ENCODE measurements at regions not wholly inside any gene's neighbourhood (a gene's known extent, or its start where the extent isn't known, plus 50 kb on each side); places are given as distances from the start of the nearest gene placed in this dataset.

DNA sequence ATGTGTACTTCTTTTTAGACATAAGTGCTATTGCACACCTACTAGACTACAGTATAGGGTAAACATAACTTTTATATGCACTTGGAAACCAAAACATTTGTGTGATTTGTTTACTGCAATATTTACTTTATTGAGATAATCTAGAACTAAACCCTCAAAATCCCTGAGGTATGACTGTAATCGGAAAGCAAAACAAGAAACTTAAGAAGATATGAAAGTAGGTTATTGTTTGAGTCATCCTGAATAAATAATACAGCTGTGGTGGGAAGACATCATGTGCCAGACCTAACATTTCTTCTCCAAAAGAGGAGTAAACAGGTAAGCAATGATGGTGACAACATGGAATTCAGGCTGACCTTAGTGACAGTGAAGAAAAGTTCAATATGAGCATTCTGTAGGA lies 765.5 kb downstream of the OTOL1 start:
- no peak for TF ChIP-seq ZFY (CRISPR knock-in tag; IDR thresholded peaks at IDR 0.05)
- TF ChIP-seq, protein P1, sequence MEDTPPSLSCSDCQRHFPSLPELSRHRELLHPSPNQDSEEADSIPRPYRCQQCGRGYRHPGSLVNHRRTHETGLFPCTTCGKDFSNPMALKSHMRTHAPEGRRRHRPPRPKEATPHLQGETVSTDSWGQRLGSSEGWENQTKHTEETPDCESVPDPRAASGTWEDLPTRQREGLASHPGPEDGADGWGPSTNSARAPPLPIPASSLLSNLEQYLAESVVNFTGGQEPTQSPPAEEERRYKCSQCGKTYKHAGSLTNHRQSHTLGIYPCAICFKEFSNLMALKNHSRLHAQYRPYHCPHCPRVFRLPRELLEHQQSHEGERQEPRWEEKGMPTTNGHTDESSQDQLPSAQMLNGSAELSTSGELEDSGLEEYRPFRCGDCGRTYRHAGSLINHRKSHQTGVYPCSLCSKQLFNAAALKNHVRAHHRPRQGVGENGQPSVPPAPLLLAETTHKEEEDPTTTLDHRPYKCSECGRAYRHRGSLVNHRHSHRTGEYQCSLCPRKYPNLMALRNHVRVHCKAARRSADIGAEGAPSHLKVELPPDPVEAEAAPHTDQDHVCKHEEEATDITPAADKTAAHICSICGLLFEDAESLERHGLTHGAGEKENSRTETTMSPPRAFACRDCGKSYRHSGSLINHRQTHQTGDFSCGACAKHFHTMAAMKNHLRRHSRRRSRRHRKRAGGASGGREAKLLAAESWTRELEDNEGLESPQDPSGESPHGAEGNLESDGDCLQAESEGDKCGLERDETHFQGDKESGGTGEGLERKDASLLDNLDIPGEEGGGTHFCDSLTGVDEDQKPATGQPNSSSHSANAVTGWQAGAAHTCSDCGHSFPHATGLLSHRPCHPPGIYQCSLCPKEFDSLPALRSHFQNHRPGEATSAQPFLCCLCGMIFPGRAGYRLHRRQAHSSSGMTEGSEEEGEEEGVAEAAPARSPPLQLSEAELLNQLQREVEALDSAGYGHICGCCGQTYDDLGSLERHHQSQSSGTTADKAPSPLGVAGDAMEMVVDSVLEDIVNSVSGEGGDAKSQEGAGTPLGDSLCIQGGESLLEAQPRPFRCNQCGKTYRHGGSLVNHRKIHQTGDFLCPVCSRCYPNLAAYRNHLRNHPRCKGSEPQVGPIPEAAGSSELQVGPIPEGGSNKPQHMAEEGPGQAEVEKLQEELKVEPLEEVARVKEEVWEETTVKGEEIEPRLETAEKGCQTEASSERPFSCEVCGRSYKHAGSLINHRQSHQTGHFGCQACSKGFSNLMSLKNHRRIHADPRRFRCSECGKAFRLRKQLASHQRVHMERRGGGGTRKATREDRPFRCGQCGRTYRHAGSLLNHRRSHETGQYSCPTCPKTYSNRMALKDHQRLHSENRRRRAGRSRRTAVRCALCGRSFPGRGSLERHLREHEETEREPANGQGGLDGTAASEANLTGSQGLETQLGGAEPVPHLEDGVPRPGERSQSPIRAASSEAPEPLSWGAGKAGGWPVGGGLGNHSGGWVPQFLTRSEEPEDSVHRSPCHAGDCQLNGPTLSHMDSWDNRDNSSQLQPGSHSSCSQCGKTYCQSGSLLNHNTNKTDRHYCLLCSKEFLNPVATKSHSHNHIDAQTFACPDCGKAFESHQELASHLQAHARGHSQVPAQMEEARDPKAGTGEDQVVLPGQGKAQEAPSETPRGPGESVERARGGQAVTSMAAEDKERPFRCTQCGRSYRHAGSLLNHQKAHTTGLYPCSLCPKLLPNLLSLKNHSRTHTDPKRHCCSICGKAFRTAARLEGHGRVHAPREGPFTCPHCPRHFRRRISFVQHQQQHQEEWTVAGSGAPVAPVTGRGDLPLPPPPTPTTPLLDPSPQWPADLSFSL (CRISPR knock-in tag; IDR thresholded peaks at IDR 0.05) = no peak
- TF ChIP-seq IRX3 (CRISPR knock-in tag; IDR thresholded peaks at IDR 0.05; ENCODE audit: borderline replicate concordance, low read depth) = no peak
- TF ChIP-seq HNRNPUL1 (IDR thresholded peaks at IDR 0.05; ENCODE audit: low read depth, low read length) = no peak
- no peak for TF ChIP-seq DMAP1 (CRISPR knock-in tag; IDR thresholded peaks at IDR 0.05)
- TF ChIP-seq SP1 (IDR thresholded peaks at IDR 0.05) = no peak
- TF ChIP-seq SP1 (CRISPR knock-in tag; IDR thresholded peaks at IDR 0.05) = no peak
- TF ChIP-seq, protein P2, sequence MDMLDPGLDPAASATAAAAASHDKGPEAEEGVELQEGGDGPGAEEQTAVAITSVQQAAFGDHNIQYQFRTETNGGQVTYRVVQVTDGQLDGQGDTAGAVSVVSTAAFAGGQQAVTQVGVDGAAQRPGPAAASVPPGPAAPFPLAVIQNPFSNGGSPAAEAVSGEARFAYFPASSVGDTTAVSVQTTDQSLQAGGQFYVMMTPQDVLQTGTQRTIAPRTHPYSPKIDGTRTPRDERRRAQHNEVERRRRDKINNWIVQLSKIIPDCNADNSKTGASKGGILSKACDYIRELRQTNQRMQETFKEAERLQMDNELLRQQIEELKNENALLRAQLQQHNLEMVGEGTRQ (IDR thresholded peaks at IDR 0.05; ENCODE audit: low read depth, low read length) = no peak
- TF ChIP-seq, protein P2 (CRISPR knock-in tag; IDR thresholded peaks at IDR 0.05; ENCODE audit: borderline replicate concordance) = no peak
- no peak for TF ChIP-seq ETV6 (CRISPR knock-in tag; conservative IDR thresholded peaks at IDR 0.05)
- no peak for TF ChIP-seq HNRNPLL (IDR thresholded peaks at IDR 0.05; ENCODE audit: low read depth, low read length, poor library complexity, severe bottlenecking)
- no peak for TF ChIP-seq KDM5A (IDR thresholded peaks at IDR 0.05; ENCODE audit: borderline replicate concordance, low read length)
- intact Hi-C loops (cut with micrococcal nuclease; ENCODE audit: unreplicated experiment) = no loop called here
- BruUV-seq (replicated peaks) = no TSS peak
- ChIA-PET CTCF (ENCODE audit: low intra/inter-chr PET ratio, low total read pairs) (no interaction called here), POLR2A (no interaction called here)
- Histone ChIP-seq H3K4me3 (replicated peaks in 1 of 3; ENCODE audit: insufficient read depth in 1 of 3, low read depth in 2 of 3, low read length in 3 of 3) (no peak overlapping the region), H3K4me1 (ENCODE audit: insufficient read depth, low read length) (no peaks in the 10 kb centered on the region), H3K27ac (ENCODE audit: extremely low read length, insufficient read depth, low read length) (no peak overlapping the region), H3K27me3 (ENCODE audit: control insufficient read depth in 1 of 2, insufficient read depth in 2 of 2, low read length in 2 of 2) (no peaks in the 10 kb centered on the region), H2AFZ (ENCODE audit: low read length) (no peak overlapping the region), H3K4me2 (ENCODE audit: low read depth, low read length) (no peak overlapping the region), H3K79me2 (ENCODE audit: insufficient read depth, low read length) (no peaks in the 10 kb centered on the region), H3K9ac (ENCODE audit: insufficient read depth, low read depth, low read length) (no peak overlapping the region), H3K9me3 (ENCODE audit: low read length) (no peaks in the 10 kb centered on the region), H4K20me1 (ENCODE audit: insufficient read depth, low read length) (no peaks in the 10 kb centered on the region), H3K36me3 (replicated peaks in 1 of 2; ENCODE audit: control insufficient read depth in 1 of 2, insufficient read depth in 2 of 2, low read length in 2 of 2) (no peaks in the 10 kb centered on the region)
- DNase-seq (ENCODE audit: low spot score) = no peak
- in situ Hi-C loops (cut with HindIII; ENCODE audit: extremely low pct_ligation_motif_present, low pct_unique_long_range_greater_than_20kb) = no loop called here
- FAIRE-seq = no peak
- WGBS (ENCODE audit: low lambda C conversion rate) = 0% methylated on average over 1 of the region's 1 CpG
- no peak for ATAC-seq

Measured in HepG2 (cell line).